ENCODE measurements at regions not wholly inside any gene's neighbourhood (a gene's known extent, or its start where the extent isn't known, plus 50 kb on each side); places are given as distances from the start of the nearest gene placed in this dataset.

DNA sequence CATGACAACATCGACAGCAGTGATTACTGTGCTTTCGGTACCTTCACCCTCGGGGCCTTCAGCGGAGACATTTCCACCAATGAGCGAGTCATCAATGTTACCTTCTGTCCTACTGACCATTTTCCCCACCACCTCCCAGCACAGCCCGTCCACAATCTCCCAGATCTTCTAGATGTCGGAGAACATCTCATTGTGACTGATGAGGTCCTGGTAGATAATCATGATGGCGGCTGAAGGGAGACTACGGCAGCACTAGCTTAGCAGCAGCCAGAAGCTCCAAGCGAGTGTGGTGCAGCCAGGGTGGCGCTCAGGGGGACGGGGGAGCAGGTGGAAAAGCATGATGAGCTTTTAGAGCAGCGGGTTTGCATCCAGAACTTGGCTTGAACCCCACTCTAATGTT is 379.0 kb downstream of the TLR4 start:
- H3K4me1 ChIP-seq = no peaks in the 10 kb centered on the region
- H3K4me3 ChIP-seq = no peak overlapping the region
- H3K27ac ChIP-seq = no peak overlapping the region
- TF ChIP-seq, protein P1, sequence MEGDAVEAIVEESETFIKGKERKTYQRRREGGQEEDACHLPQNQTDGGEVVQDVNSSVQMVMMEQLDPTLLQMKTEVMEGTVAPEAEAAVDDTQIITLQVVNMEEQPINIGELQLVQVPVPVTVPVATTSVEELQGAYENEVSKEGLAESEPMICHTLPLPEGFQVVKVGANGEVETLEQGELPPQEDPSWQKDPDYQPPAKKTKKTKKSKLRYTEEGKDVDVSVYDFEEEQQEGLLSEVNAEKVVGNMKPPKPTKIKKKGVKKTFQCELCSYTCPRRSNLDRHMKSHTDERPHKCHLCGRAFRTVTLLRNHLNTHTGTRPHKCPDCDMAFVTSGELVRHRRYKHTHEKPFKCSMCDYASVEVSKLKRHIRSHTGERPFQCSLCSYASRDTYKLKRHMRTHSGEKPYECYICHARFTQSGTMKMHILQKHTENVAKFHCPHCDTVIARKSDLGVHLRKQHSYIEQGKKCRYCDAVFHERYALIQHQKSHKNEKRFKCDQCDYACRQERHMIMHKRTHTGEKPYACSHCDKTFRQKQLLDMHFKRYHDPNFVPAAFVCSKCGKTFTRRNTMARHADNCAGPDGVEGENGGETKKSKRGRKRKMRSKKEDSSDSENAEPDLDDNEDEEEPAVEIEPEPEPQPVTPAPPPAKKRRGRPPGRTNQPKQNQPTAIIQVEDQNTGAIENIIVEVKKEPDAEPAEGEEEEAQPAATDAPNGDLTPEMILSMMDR (IDR thresholded peaks at IDR 0.05) = no peak
- TF ChIP-seq POLR2A (IDR thresholded peaks at IDR 0.05) = no peak
- H3K9me3 ChIP-seq = no peaks in the 10 kb centered on the region
- H3K27me3 ChIP-seq = no peaks in the 10 kb centered on the region
- no peak for DNase-seq
- no peaks in the 10 kb centered on the region for H3K36me3 ChIP-seq
- 85 to 89% methylated on average over 7 to 12 of the region's 13 CpGs for WGBS, 2 donors
- intact Hi-C loops (cut with DNase I) = no loop called here

DNA sequence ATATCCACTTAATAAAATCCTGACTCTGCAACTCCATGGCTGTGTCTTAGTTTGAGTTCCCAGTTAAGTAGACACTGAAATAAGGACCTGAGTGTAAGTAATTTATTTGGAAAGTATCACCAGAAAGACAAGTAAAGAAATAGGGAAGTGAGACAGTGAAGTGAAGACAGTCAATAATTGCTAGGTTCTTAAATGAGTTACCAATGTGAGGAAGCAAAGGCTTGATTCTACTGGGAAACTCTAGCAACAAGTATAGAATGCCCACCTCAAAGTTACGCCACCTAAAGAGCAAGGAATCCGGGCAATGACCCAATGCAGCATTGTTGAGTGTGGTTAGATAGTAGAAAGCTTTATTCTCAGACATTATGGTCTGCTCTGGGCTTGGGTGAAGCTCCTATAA is 383.9 kb downstream of the TLR4 start:
- intact Hi-C loops (cut with DNase I) = no loop called here
- Histone ChIP-seq H3K36me3 (no peaks in the 10 kb centered on the region), H3K9me3 (no peaks in the 10 kb centered on the region), H3K27me3 (no peaks in the 10 kb centered on the region), H3K27ac (no peak overlapping the region), H3K4me3 (no peak overlapping the region), H3K4me1 (no peaks in the 10 kb centered on the region)
- no peak for TF ChIP-seq POLR2A (IDR thresholded peaks at IDR 0.05)
- TF ChIP-seq, protein P1 (IDR thresholded peaks at IDR 0.05) = no peak
- 68 to 70% methylated on average over 2 of the region's 2 CpGs for WGBS, 2 donors
- DNase-seq = no peak

DNA sequence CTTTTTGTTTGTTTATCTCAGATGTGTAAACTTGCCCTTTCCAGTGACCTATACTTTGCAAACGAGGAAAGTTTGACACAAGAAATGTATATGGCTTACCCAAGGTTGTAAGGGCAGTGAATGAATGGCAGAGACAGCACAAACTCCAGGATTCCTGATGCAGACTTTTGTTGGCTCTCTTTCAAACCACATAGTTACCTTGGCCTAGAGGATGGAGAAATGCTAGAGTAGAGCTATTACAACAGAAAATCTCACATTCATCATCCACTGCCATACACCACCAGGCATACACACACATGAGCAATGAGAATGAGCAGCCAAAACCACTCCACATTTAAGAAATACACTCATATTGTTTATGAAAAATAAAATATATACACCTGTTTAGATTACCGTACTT is 387.0 kb downstream of the TLR4 start:
- no peak for DNase-seq
- no peak overlapping the region for H3K27ac ChIP-seq
- H3K4me3 ChIP-seq = no peak overlapping the region
- H3K4me1 ChIP-seq = no peaks in the 10 kb centered on the region
- TF ChIP-seq, protein P1 (IDR thresholded peaks at IDR 0.05) = no peak
- TF ChIP-seq POLR2A (IDR thresholded peaks at IDR 0.05) = no peak
- no peaks in the 10 kb centered on the region for H3K9me3 ChIP-seq
- intact Hi-C loops (cut with DNase I) = no loop called here
- H3K36me3 ChIP-seq = no peaks in the 10 kb centered on the region
- WGBS, 2 donors = 61 to 65% methylated on average over 2 of the region's 2 CpGs
- H3K27me3 ChIP-seq = no peaks in the 10 kb centered on the region

DNA sequence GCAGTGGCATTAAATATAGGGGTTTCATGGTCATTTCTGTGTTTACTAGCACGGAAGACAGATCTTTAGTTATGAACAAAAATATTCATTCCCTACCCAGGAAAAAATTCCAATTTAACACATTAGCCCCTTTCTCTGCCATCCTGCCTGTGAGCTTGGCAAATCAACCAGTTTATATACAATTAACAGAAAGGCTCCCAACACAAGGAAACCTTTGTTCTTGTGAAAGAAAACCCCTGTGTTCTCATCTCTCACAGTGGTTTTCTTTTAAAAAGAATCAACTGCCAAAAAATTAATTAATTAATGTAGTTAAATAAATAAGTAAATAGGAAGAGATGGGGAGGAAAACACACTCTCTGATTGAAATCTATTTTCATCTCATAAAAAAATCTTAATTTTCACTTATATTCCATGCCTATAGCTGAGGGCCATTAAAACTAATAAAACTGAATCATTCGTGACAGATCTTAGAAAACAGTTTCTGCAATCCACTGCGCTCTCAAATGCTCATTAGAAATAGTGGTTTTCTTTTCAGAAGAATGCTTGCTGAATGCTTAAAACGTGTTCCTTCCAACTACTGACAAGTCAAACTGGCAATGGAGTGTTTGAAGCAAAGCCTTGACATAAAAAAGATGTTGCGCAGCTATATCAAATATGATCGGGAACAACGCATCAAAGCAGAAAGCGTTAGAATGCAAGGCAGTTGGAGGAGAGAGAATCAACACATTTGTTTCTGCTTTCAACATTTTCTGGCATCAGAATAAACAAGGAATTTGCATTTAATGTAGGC is 387.7 kb downstream of the TLR4 start:
- Histone ChIP-seq H3K4me3 (no peak overlapping the region), H3K4me1 (no peaks in the 10 kb centered on the region), H3K9me3 (no peaks in the 10 kb centered on the region), H3K27me3 (no peaks in the 10 kb centered on the region), H3K27ac (no peak overlapping the region), H3K36me3 (no peaks in the 10 kb centered on the region)
- DNase-seq = no peak
- TF ChIP-seq, protein P1 (IDR thresholded peaks at IDR 0.05) = no peak
- no peak for TF ChIP-seq POLR2A (IDR thresholded peaks at IDR 0.05)
- WGBS, 2 donors = 77 to 79% methylated on average over 8 of the region's 8 CpGs
- intact Hi-C loops (cut with DNase I) = no loop called here

DNA sequence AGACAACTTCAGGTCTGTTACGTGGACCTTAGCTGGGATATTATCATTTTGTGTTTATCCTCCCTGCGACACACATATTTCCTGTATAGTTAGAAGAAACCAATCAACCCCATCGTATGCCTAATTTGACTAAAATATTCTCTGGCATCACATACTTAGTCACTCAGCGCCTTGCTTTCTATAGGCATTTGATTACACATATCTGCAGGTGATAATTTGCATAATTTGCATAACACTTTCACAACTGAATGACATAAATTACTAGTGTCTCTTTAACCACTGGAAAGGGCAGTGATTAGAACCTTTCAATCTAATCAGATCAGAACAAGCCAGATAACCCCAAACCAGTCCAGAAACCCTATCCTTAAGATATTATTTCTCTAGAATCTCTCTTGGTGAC is 390.2 kb downstream of the TLR4 start:
- no peak overlapping the region for H3K27ac ChIP-seq
- TF ChIP-seq POLR2A (IDR thresholded peaks at IDR 0.05) = no peak
- TF ChIP-seq, protein P1 (IDR thresholded peaks at IDR 0.05) = no peak
- no peaks in the 10 kb centered on the region for H3K27me3 ChIP-seq
- H3K4me1 ChIP-seq = no peaks in the 10 kb centered on the region
- H3K4me3 ChIP-seq = no peak overlapping the region
- intact Hi-C loops (cut with DNase I) = no loop called here
- no peaks in the 10 kb centered on the region for H3K9me3 ChIP-seq
- no peaks in the 10 kb centered on the region for H3K36me3 ChIP-seq
- 77 to 79% methylated on average over 4 of the region's 4 CpGs for WGBS, 2 donors
- DNase-seq = no peak
